H1 (cell line): ENCODE measurements at regions not wholly inside any gene's neighbourhood (a gene's known extent, or its start where the extent isn't known, plus 50 kb on each side); places are given as distances from the start of the nearest gene placed in this dataset.

Experiments used
- ASH2L ChIP-seq: fragments of 200-600, 300-600 bp; sonication (generic); IDR thresholded peaks from one replicate; pipeline ENCODE4 v1.7.1; 2017; ENCODE audit warnings: low read length
- CBX8 ChIP-seq: fragments of 300-800, 300-1000 bp; sonication (generic); IDR thresholded peaks from 2 replicates; pipeline ENCODE4 v1.7.1; 2016; ENCODE audit warnings: low read depth, low read length, borderline replicate concordance
- CHD7 ChIP-seq: fragments of 300-600 bp; sonication (generic); IDR thresholded peaks from 2 replicates; pipeline ENCODE4 v1.7.1; 2012; ENCODE audit warnings: low read length, moderate library complexity, mild to moderate bottlenecking, inconsistent platforms; ENCODE audit not compliant: insufficient replicate concordance
- RBBP5 ChIP-seq: IDR thresholded peaks from 2 replicates; pipeline ENCODE4 v1.7.1; 2012; ENCODE audit warnings: low read depth, mild to moderate bottlenecking, inconsistent platforms, low read length, moderate library complexity, borderline replicate concordance
- RFX5 ChIP-seq: IDR thresholded peaks from 2 replicates; pipeline ENCODE4 v1.6.1; 2011; ENCODE audit warnings: low read depth, low read length, improper control_type of control experiment, borderline replicate concordance
- SP4 ChIP-seq: IDR thresholded peaks from 2 replicates; pipeline ENCODE4 v1.6.1; 2012; ENCODE audit warnings: low read length, inconsistent platforms

- TF ChIP-seq CHD7 = no peak
- TF ChIP-seq RFX5 = no peak
- no peak for TF ChIP-seq SP4
- TF ChIP-seq CBX8 = no peak
- no peak for TF ChIP-seq RBBP5
- TF ChIP-seq ASH2L = no peak
Observed at GRCh38 chr5:23718564-23718963, 211.2 kb downstream of the PRDM9 start (continued).
